ENCODE measurements at regions not wholly inside any gene's neighbourhood (a gene's known extent, or its start where the extent isn't known, plus 50 kb on each side); places are given as distances from the start of the nearest gene placed in this dataset.

DNA sequence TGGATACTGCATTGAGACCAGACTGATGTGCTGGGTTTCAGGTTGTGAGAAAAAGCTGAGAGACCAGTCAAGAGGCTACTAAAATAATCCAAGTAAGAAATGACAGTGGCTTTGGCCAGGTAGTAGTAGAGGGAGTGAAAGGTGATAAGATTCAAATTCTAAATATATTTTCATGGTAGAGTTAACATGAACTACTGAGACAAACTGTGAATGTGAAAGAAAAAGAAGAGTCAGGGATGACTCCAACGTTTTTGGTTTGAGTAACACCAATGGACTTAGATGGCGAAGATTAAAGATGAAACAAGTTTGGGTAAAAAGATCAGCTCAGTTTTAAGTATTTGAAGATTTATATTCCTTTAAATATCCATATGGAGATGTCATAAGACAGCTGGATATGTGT, 209.4 kb downstream of the ZEB2 start:
- TF ChIP-seq SUZ12 (IDR thresholded peaks at IDR 0.05; ENCODE audit: extremely low read depth, insufficient read depth, insufficient read length), result no peak
- TF ChIP-seq ZNF274 (IDR thresholded peaks at IDR 0.05; ENCODE audit: low read depth, low read length), result no peak
- TF ChIP-seq YY1 (IDR thresholded peaks at IDR 0.05; ENCODE audit: insufficient read depth, insufficient read length), result no peak
- no peaks in the 10 kb centered on the region for H3K36me3 ChIP-seq (ENCODE audit: insufficient read depth, insufficient read length, low read length)
- H3K9ac ChIP-seq (ENCODE audit: insufficient read length, low read depth), result no peak overlapping the region
- peaks cover 18% of the 10 kb centered on the region for H3K9me3 ChIP-seq (ENCODE audit: insufficient read depth, low read length)
- no peak overlapping the region for H3K4me3 ChIP-seq (ENCODE audit: insufficient read length, low read depth)
- no peaks in the 10 kb centered on the region for H3K4me1 ChIP-seq (ENCODE audit: insufficient read depth, insufficient read length)
- no peaks in the 10 kb centered on the region for H3K27me3 ChIP-seq (ENCODE audit: insufficient read depth, insufficient read length)
- DNase-seq (ENCODE audit: low read depth, low spot score), result no peak

DNA sequence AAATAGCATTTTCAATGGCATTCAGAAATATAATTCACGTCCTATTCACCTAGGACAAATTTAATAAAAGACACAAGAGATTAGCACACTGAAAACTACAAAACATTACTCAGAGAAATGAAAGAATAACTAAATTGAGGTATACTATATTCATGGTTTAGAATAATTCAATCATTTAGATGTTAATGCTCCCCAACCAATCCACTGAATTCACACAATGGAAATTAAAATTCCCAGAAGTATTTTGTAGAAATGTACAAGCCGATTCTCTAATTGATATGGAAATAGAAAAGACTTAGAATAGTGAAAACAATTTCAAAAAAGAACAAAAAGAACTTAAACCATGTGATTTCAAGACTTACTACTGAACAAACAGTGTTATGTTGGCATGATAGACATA, 212.2 kb downstream of the ZEB2 start:
- Histone ChIP-seq H3K4me3 (ENCODE audit: insufficient read length, low read depth) (no peak overlapping the region), H3K9me3 (ENCODE audit: insufficient read depth, low read length) (peaks cover 12% of the 10 kb centered on the region), H3K4me1 (ENCODE audit: insufficient read depth, insufficient read length) (no peaks in the 10 kb centered on the region), H3K27me3 (ENCODE audit: insufficient read depth, insufficient read length) (no peaks in the 10 kb centered on the region), H3K36me3 (ENCODE audit: insufficient read depth, insufficient read length, low read length) (no peaks in the 10 kb centered on the region), H3K9ac (ENCODE audit: insufficient read length, low read depth) (no peak overlapping the region)
- TF ChIP-seq SUZ12 (IDR thresholded peaks at IDR 0.05; ENCODE audit: extremely low read depth, insufficient read depth, insufficient read length), result no peak
- TF ChIP-seq YY1 (IDR thresholded peaks at IDR 0.05; ENCODE audit: insufficient read depth, insufficient read length), result no peak
- no peak for TF ChIP-seq ZNF274 (IDR thresholded peaks at IDR 0.05; ENCODE audit: low read depth, low read length)
- no peak for DNase-seq (ENCODE audit: low read depth, low spot score)

DNA sequence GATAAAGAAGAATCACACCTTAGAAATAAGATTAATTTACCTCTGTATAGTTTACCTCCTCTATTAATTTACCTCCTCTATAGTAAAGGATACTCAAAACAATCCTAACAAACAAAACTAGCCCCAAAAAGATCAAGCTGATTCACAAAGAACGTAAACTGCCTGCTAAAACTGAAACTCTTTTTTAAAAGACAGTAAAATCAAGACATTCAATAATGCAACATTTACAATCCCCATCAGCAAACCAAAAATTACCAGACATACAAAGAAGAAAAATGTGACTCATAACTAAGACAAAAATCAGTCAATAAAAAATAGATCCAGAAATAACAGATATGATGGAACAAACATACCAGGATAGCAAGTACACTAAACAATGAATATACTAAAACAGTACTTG, 215.7 kb downstream of the ZEB2 start:
- H3K4me1 ChIP-seq (ENCODE audit: insufficient read depth, insufficient read length), result no peaks in the 10 kb centered on the region
- H3K9ac ChIP-seq (ENCODE audit: insufficient read length, low read depth), result no peak overlapping the region
- no peaks in the 10 kb centered on the region; the same call in 1 of the 2 replicates for H3K9me3 ChIP-seq (ENCODE audit: insufficient read depth, low read length)
- no peaks in the 10 kb centered on the region for H3K27me3 ChIP-seq (ENCODE audit: insufficient read depth, insufficient read length)
- no peak for DNase-seq (ENCODE audit: low read depth, low spot score)
- no peak overlapping the region for H3K4me3 ChIP-seq (ENCODE audit: insufficient read length, low read depth)
- H3K36me3 ChIP-seq (ENCODE audit: insufficient read depth, insufficient read length, low read length), result no peaks in the 10 kb centered on the region
- TF ChIP-seq SUZ12 (IDR thresholded peaks at IDR 0.05; ENCODE audit: extremely low read depth, insufficient read depth, insufficient read length) (no peak), ZNF274 (IDR thresholded peaks at IDR 0.05; ENCODE audit: low read depth, low read length) (no peak), YY1 (IDR thresholded peaks at IDR 0.05; ENCODE audit: insufficient read depth, insufficient read length) (no peak)

DNA sequence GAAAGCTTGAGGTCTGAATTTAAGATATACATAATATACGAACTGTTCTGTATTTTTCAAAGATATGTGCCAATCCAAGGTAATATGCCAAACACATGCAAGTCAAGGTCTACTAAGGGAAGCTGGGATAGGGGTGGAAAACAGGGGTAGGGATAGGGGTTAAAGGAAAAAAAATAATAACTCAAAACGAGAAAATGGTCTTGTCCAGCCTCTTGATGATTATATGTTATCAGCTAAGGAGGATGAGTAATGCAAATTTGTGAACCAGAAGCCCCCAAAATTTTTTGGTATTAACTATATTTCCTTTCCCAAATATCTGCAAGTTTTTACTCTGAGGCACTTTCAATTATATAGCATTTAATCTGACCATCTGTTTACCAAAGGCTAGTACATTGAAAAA, 219.3 kb downstream of the ZEB2 start:
- Histone ChIP-seq H3K4me3 (ENCODE audit: insufficient read length, low read depth) (no peak overlapping the region), H3K9me3 (ENCODE audit: insufficient read depth, low read length) (no peaks in the 10 kb centered on the region; the same call in 1 of the 2 replicates), H3K27me3 (ENCODE audit: insufficient read depth, insufficient read length) (no peaks in the 10 kb centered on the region), H3K9ac (ENCODE audit: insufficient read length, low read depth) (no peak overlapping the region), H3K36me3 (ENCODE audit: insufficient read depth, insufficient read length, low read length) (no peaks in the 10 kb centered on the region), H3K4me1 (ENCODE audit: insufficient read depth, insufficient read length) (no peaks in the 10 kb centered on the region)
- TF ChIP-seq SUZ12 (IDR thresholded peaks at IDR 0.05; ENCODE audit: extremely low read depth, insufficient read depth, insufficient read length) (no peak), ZNF274 (IDR thresholded peaks at IDR 0.05; ENCODE audit: low read depth, low read length) (no peak), YY1 (IDR thresholded peaks at IDR 0.05; ENCODE audit: insufficient read depth, insufficient read length) (no peak)
- DNase-seq (ENCODE audit: low read depth, low spot score), result no peak

DNA sequence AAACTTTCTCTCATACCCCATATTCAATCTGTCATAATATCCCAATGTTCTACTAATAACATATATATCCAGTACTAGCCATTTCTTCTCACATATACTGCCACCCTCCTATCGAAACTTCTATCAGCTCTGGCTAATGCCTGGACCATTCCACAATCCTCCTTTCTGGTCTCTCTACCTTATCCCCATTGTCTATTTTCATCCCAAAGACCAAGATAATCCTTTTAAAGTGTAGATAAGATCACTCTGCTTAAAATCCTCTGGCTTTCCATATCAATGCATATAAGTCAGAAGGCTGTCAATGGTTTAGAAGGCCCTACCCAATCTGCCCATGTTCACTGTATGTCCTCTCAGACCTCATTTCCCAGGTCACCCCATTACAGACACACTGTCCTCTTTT, 229.6 kb downstream of the ZEB2 start:
- Histone ChIP-seq H3K4me1 (ENCODE audit: insufficient read depth, insufficient read length) (no peaks in the 10 kb centered on the region), H3K36me3 (ENCODE audit: insufficient read depth, insufficient read length, low read length) (no peaks in the 10 kb centered on the region), H3K9ac (ENCODE audit: insufficient read length, low read depth) (no peak overlapping the region), H3K9me3 (ENCODE audit: insufficient read depth, low read length) (no peaks in the 10 kb centered on the region), H3K4me3 (ENCODE audit: insufficient read length, low read depth) (no peak overlapping the region), H3K27me3 (ENCODE audit: insufficient read depth, insufficient read length) (no peaks in the 10 kb centered on the region)
- TF ChIP-seq SUZ12 (IDR thresholded peaks at IDR 0.05; ENCODE audit: extremely low read depth, insufficient read depth, insufficient read length) (no peak), YY1 (IDR thresholded peaks at IDR 0.05; ENCODE audit: insufficient read depth, insufficient read length) (no peak), ZNF274 (IDR thresholded peaks at IDR 0.05; ENCODE audit: low read depth, low read length) (no peak)
- DNase-seq (ENCODE audit: low read depth, low spot score), result no peak

DNA sequence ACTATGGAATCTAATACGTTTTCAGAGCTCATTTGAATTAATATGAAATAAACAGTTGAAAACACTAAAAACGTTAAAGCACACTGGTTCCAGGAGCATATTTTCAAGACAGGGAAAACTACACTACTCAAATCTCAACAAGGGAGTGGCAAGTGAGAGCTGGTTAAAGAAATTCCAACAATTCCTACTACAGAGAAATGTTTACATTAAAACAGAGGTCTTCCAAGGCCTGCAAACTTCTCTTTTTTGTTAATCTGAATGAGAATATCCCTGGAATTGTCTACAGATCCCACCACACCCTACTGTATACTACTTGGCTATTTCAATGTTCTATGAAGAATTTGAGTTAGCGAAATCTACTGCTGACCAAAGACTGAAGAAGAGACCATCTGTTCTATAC, 231.5 kb downstream of the ZEB2 start:
- no peaks in the 10 kb centered on the region for H3K36me3 ChIP-seq (ENCODE audit: insufficient read depth, insufficient read length, low read length)
- no peak for DNase-seq (ENCODE audit: low read depth, low spot score)
- H3K9me3 ChIP-seq (ENCODE audit: insufficient read depth, low read length), result no peaks in the 10 kb centered on the region
- no peaks in the 10 kb centered on the region for H3K4me1 ChIP-seq (ENCODE audit: insufficient read depth, insufficient read length)
- H3K4me3 ChIP-seq (ENCODE audit: insufficient read length, low read depth), result no peak overlapping the region
- H3K9ac ChIP-seq (ENCODE audit: insufficient read length, low read depth), result no peak overlapping the region
- H3K27me3 ChIP-seq (ENCODE audit: insufficient read depth, insufficient read length), result no peaks in the 10 kb centered on the region
- TF ChIP-seq SUZ12 (IDR thresholded peaks at IDR 0.05; ENCODE audit: extremely low read depth, insufficient read depth, insufficient read length) (no peak), YY1 (IDR thresholded peaks at IDR 0.05; ENCODE audit: insufficient read depth, insufficient read length) (no peak), ZNF274 (IDR thresholded peaks at IDR 0.05; ENCODE audit: low read depth, low read length) (no peak)

DNA sequence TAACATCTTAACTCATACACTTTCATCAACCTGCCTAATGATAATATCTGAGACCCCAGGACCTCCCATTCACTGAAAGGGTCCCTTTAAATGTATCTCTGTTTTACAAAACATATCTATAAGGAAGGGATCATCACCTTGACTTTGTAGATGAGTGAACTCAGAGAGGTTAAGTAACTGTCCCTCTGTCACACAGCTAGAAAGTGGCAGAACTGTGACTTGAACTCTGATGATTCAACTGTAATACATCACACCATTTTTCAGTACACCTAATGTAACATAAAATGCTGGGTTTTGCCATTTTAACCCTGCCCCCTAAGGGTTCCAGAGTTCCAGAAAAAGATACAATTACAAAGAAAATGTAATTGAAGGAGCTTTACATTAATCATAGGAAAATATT, 234.6 kb downstream of the ZEB2 start:
- H3K27me3 ChIP-seq (ENCODE audit: insufficient read depth, insufficient read length), result no peaks in the 10 kb centered on the region
- TF ChIP-seq ZNF274 (IDR thresholded peaks at IDR 0.05; ENCODE audit: low read depth, low read length), result no peak
- TF ChIP-seq SUZ12 (IDR thresholded peaks at IDR 0.05; ENCODE audit: extremely low read depth, insufficient read depth, insufficient read length), result no peak
- TF ChIP-seq YY1 (IDR thresholded peaks at IDR 0.05; ENCODE audit: insufficient read depth, insufficient read length), result no peak
- H3K4me1 ChIP-seq (ENCODE audit: insufficient read depth, insufficient read length), result no peaks in the 10 kb centered on the region
- H3K9me3 ChIP-seq (ENCODE audit: insufficient read depth, low read length), result no peaks in the 10 kb centered on the region
- DNase-seq (ENCODE audit: low read depth, low spot score), result no peak
- no peak overlapping the region for H3K9ac ChIP-seq (ENCODE audit: insufficient read length, low read depth)
- no peak overlapping the region for H3K4me3 ChIP-seq (ENCODE audit: insufficient read length, low read depth)
- H3K36me3 ChIP-seq (ENCODE audit: insufficient read depth, insufficient read length, low read length), result no peaks in the 10 kb centered on the region

DNA sequence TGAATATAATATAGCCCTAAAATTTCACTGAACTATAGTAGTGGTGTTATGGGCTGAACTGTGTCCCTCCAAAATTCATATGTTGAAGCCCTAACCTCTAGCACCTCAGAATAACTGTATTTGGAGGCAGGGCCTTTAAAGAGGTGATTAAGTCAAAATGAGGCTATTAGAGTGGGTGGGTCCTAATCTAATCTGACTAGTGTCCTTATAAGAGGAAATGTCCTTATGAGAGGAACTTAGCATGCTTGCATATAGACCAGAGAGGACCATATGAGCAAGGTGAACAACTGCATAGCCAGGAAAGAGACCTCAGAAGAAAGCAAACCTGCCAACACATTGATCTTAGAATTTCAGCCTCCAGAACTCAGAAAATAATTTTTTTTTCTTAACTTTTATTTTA, 238.4 kb downstream of the ZEB2 start:
- no peaks in the 10 kb centered on the region for H3K9me3 ChIP-seq (ENCODE audit: insufficient read depth, low read length)
- TF ChIP-seq SUZ12 (IDR thresholded peaks at IDR 0.05; ENCODE audit: extremely low read depth, insufficient read depth, insufficient read length), result no peak
- no peak for TF ChIP-seq ZNF274 (IDR thresholded peaks at IDR 0.05; ENCODE audit: low read depth, low read length)
- no peak for TF ChIP-seq YY1 (IDR thresholded peaks at IDR 0.05; ENCODE audit: insufficient read depth, insufficient read length)
- no peaks in the 10 kb centered on the region for H3K36me3 ChIP-seq (ENCODE audit: insufficient read depth, insufficient read length, low read length)
- DNase-seq (ENCODE audit: low read depth, low spot score), result no peak
- H3K9ac ChIP-seq (ENCODE audit: insufficient read length, low read depth), result no peak overlapping the region
- H3K4me1 ChIP-seq (ENCODE audit: insufficient read depth, insufficient read length), result no peaks in the 10 kb centered on the region
- no peak overlapping the region for H3K4me3 ChIP-seq (ENCODE audit: insufficient read length, low read depth)
- no peaks in the 10 kb centered on the region for H3K27me3 ChIP-seq (ENCODE audit: insufficient read depth, insufficient read length)

Data from NT2/D1 (cell line).